HepG2 (cell line): ENCODE measurements at regions not wholly inside any gene's neighbourhood (a gene's known extent, or its start where the extent isn't known, plus 50 kb on each side); places are given as distances from the start of the nearest gene placed in this dataset.

Source experiments
- NFIC ChIP-seq: IDR thresholded peaks from 2 replicates; pipeline ENCODE4 v1.6.1; 2012; ENCODE audit warnings: mild to moderate bottlenecking, low read length, inconsistent platforms
- RNF2 ChIP-seq: fragments of 450-650 bp; conservative IDR thresholded peaks from 2 replicates; pipeline ENCODE4 v1.6.1; 2016; ENCODE audit warnings: low read depth
- YY1 ChIP-seq: IDR thresholded peaks from 2 replicates; pipeline ENCODE4 v1.6.1; 2011; ENCODE audit warnings: low read length, low read depth, moderate library complexity, mild to moderate bottlenecking; ENCODE audit not compliant: insufficient read depth, insufficient replicate concordance
- ZNF138 ChIP-seq: sonication (generic); formaldehyde crosslinking; IDR thresholded peaks from 2 replicates; pipeline ENCODE4 v1.5.0; 2020; ENCODE audit warnings: mild to moderate bottlenecking, low read depth, missing genetic modification reagents
- TF ChIP-seq, protein P1 (sequence below): sonication (generic); formaldehyde crosslinking; conservative IDR thresholded peaks from 2 replicates; pipeline ENCODE4 v1.5.0; 2020; ENCODE audit warnings: missing genetic modification reagents
- TF ChIP-seq, protein P2 (sequence below): sonication (generic); formaldehyde crosslinking; IDR thresholded peaks from 2 replicates; pipeline ENCODE4 v1.9.0; 2021; ENCODE audit warnings: missing genetic modification reagents, mild to moderate bottlenecking, borderline replicate concordance

DNA sequence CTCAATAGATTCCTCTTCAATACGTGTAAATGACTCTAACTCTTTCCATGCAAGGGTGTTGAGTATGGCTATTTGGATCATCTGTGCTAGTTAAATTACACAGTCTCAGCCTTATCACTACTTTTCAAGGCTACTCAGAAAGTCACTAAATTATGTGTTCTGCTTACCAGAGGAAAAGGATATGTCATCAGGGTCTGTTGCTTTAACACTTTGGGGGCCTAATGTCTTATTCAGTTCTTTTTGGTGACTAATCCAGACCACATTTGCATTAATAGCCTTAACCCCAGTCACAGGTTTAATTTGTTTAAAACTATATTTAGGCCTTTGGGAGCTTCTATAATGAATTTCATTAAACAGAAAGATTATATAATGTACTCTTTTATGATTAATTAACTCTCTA is 649.3 kb downstream of the RPS29 start:
- TF ChIP-seq, protein P1, sequence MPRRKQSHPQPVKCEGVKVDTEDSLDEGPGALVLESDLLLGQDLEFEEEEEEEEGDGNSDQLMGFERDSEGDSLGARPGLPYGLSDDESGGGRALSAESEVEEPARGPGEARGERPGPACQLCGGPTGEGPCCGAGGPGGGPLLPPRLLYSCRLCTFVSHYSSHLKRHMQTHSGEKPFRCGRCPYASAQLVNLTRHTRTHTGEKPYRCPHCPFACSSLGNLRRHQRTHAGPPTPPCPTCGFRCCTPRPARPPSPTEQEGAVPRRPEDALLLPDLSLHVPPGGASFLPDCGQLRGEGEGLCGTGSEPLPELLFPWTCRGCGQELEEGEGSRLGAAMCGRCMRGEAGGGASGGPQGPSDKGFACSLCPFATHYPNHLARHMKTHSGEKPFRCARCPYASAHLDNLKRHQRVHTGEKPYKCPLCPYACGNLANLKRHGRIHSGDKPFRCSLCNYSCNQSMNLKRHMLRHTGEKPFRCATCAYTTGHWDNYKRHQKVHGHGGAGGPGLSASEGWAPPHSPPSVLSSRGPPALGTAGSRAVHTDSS (CRISPR knock-in tag): no peak
- TF ChIP-seq YY1 (no peak), RNF2 (no peak), NFIC (no peak), ZNF138 (no peak)
- TF ChIP-seq, protein P2, sequence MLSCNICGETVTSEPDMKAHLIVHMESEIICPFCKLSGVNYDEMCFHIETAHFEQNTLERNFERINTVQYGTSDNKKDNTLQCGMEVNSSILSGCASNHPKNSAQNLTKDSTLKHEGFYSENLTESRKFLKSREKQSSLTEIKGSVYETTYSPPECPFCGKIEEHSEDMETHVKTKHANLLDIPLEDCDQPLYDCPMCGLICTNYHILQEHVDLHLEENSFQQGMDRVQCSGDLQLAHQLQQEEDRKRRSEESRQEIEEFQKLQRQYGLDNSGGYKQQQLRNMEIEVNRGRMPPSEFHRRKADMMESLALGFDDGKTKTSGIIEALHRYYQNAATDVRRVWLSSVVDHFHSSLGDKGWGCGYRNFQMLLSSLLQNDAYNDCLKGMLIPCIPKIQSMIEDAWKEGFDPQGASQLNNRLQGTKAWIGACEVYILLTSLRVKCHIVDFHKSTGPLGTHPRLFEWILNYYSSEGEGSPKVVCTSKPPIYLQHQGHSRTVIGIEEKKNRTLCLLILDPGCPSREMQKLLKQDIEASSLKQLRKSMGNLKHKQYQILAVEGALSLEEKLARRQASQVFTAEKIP: no peak
